ENCODE measurements at regions not wholly inside any gene's neighbourhood (a gene's known extent, or its start where the extent isn't known, plus 50 kb on each side); places are given as distances from the start of the nearest gene placed in this dataset.
"Not testable (repeated sequence)": the region's sequence is repeated elsewhere in the genome, so short reads cannot be mapped to it uniquely, and the experiment has no call there.

- no peak for DNase-seq (ENCODE audit: low read depth in 2 of 2)
These were observed 154.4 kb downstream of the CDRT15L2 start for GRCh38 chr17:20733923-20734322.

GRCh38 chr17:20735796-20736195 is 156.3 kb downstream of the CDRT15L2 start:
- no peak for DNase-seq (ENCODE audit: low read depth in 2 of 2)

- not testable (repeated sequence) for DNase-seq (ENCODE audit: low read depth in 2 of 2)
These were observed 158.1 kb downstream of the CDRT15L2 start for GRCh38 chr17:20737636-20738035.

- no peak for DNase-seq (ENCODE audit: low read depth in 2 of 2)
These were observed 191.6 kb downstream of the CDRT15L2 start for GRCh38 chr17:20771104-20771503.

DNA sequence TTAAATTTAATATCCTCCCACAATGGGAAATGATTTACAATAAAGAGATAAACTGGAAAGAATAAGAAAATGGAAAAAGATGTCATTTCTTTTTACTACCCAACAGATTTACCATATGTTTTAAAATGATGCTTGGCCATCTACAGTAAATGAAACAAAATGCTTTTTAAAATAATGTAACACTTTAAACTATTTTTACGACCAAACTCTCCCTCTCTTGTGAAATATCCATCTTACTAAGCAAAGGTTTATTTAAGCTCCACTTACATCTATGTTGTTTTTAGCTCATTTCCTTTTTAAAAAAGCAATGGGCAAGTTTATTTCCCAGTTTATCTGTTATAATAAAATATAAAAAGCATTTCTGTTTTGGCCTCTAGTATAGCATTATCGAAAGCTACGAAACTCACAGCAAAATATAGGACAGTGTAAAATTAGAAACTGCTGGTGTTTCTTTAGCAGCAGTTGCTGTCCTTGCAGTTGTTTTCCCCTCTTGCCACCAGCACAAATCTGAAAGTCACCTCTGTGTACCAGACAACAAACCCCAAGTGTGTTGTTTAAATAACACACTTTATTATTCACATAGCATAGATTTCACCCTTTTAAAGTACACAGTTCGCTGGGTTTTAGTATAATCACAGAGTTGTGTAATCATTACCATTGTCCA is 195.1 kb downstream of the CDRT15L2 start:
- no peak for DNase-seq (ENCODE audit: low read depth in 2 of 2)

DNA sequence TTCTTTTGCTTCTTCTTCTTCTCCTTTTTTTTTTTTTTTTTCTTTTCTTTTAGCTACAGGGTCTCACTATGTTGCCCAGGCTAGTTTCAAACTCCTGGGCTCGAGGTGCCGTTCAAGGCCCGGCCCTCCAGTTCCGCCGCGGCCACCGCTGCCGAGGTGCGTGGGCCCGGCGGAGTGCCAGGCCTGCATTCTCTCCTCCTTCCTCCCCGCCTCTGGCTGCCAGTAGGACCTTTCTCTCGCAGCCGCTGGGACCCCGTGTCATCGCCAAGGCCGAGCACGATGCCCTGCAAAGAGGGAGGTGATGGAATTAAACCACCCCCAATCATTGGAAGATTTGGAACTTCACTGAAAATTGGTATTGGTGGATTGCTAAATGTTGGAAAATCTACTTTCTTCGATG is 195.8 kb downstream of the CDRT15L2 start:
- no peak for DNase-seq (ENCODE audit: low read depth in 2 of 2)

- no peak for DNase-seq (ENCODE audit: low read depth in 2 of 2)
These were observed 200.0 kb downstream of the CDRT15L2 start for GRCh38 chr17:20779521-20779920.

DNA sequence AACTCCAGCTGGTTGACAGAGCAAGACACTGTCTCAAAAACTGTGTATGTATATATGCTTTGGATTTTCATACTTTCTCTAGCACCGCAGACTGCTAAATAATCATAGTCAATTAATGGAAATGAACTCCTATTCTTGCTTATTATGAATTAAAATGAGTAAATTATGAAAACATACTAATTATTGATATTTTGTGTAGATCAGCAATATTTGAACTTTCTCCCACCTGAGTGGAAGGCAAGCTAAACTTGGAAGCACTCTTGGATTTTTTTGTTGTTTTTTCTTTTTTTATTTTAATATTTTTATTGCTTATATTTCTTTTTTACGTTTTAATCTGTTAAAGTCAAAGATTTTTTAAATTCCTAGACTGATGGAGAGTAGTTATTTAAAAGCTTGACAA is 201.7 kb downstream of the CDRT15L2 start:
- no peak for DNase-seq (ENCODE audit: low read depth in 2 of 2)

DNA sequence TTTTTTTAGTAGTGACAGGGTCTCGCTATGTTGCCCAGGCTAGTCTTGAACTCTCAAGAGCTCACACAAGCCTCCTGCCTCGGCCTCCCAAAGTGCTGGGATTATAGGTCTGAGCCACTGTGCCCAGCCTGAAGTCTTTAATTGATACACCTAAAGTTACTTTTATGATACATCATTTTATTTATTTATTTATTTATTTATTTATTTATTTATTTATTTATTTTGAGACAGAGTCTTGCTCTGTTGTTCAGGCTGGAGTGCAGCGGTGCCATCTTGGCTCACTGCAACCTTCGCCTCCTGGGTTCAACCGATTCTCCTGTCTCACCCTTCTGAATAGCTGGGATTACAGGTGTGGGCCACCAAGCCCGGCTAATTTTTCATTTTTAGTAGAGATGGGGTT is 202.3 kb downstream of the CDRT15L2 start:
- not testable (repeated sequence) for DNase-seq (ENCODE audit: low read depth in 2 of 2)

DNA sequence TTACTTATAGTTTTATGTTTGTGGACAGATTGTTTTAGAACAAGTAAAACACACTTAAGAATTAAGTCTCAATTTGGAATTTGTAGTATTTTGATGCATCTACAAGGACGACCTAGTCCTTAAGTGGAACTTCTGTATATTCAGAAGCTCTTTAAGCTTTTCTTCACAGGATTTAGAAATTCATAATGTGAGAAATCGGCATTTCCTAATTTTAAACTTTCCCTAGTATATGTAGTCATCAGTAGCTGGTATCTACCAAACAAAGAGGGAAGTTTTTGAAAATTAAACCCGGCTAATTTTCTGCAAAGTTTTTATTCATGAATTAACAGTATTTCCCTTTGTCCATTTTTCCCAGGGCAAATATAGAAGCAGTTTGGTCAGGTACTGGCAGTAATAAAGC is 203.6 kb downstream of the CDRT15L2 start:
- DNase-seq (ENCODE audit: low read depth in 2 of 2), result no peak

DNA sequence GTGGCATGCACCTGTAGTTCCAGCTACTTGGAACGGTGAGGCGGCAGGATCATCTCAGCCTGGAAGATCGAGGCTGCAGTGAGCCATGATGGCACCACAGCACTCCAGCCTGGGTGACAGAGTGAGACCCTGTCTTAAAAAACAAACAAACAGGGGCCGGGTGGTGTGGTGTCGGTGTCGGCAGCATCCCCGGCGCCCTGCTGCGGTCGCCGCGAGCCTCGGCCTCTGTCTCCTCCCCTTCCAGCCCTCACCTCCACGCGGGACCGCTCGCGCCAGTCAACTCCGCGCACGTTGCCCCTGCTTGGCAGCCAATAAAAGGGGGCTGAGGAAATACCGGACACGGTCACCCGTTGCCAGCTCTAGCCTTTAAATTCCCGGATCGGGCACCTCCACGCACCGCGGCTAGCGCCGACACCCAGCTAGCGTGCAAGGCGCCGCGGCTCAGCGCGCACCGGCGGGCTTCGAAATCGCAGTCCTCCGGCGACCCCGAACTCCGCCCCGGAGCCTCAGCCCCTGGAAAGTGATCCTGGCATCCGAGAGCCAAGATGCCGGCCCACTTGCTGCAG is 204.7 kb downstream of the CDRT15L2 start:
- DNase-seq (ENCODE audit: low read depth in 2 of 2), result no peak

- DNase-seq (ENCODE audit: low read depth in 2 of 2), result no peak
These were observed 207.8 kb downstream of the CDRT15L2 start for GRCh38 chr17:20787281-20787680.

- DNase-seq (ENCODE audit: low read depth in 2 of 2), result no peak
These were observed 212.1 kb downstream of the CDRT15L2 start for GRCh38 chr17:20791626-20792025.

DNA sequence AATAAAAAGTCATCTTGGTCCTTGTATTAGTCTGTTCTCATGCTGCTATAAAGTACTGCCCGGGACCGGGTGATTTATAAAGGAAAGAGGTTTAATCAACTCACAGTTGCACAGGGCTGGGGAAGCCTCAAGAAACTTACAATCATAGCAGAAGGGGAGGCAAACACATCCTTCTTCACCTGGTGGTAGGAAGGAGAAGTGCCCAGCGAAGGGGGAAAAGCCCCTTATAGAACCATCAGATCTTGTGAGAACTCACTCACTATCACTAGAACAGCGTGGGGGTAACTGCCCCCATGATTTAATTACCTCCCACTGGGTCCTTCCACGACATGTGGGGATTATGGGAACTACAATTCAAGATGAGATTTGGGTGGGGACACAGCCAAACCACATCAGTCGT is 215.0 kb downstream of the CDRT15L2 start:
- not testable (repeated sequence) for DNase-seq (ENCODE audit: low read depth in 2 of 2)

DNA sequence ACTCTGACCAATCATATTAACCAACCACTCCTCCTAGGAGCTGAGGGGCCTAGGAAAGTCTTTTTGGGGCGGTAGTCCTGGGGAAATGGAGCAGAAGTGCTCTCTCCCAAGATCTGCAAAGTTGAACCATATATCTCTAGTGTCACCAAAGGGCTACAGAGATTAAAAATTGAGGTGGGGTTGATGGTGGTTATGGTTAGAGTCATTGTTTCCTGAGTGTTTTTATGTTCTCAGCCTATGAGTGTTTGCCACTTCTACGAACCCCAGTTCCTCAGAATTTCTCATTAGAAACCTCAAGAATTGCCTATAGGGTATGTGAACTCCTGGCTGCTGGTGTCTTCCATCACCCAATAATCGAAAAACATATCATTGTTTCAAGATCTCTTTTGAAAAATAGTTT is 217.8 kb downstream of the CDRT15L2 start:
- DNase-seq (ENCODE audit: low read depth in 2 of 2), result no peak

DNA sequence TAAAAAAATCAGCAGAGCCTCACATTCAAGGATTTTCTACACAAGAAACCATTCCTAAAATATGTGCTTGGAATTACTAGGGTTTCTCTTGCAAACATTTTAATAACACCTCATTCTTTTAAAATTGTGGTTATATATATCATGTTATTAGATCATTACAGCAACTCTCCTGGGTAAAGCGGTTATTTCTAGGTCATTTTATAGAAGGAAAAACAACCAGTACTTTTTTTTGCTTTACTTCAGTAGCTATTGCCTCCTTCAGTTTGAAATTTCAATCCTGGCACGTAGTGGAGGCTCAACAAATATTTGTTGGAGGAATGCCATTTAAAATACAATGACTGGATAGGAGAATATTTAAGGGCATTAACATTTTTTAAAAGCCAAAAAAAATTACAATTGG is 220.6 kb downstream of the CDRT15L2 start:
- no peak for DNase-seq (ENCODE audit: low read depth in 2 of 2)

- DNase-seq (ENCODE audit: low read depth in 2 of 2), result no peak
These were observed 226.2 kb downstream of the CDRT15L2 start for GRCh38 chr17:20805751-20806150.

DNA sequence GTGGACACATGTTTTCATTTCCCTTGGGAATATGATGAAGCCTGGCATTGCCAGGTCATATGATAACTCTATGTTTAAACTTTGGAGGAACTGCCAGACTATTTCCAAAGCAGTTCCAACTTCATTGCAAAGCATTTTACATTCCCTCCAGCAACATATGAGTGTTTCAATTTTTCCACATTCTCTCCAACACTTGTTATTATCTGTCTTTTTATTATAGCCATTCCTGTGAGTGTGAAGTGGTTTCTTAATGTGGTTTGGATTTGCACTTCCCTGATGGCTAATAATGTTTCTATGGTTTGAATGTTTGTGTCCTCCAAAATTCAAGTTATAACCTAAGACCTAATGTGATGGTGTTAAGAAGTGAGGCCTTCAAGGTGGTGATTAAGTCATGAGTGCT is 228.0 kb downstream of the CDRT15L2 start:
- not testable (repeated sequence) for DNase-seq (ENCODE audit: low read depth in 2 of 2)

DNA sequence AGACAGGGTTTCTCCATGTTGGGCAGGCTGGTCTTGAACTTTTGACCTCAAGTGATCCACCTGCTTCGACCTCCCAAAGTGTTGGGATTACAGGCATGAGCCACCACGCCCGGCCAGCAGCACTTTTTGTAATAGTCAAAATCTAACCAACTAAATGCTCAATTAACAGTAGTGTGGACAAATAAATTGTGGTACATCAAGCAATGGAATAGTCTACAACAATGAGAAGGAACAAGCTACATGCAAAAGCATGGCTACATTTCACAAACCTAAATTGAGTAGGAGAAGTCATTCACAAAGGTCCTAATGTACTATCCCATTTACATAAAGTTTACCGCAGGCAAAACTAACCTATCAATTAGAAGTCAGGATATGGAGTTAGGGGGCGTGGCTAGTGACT is 227.4 kb downstream of the USP22 start:
- DNase-seq (ENCODE audit: low read depth in 2 of 2), result not testable (repeated sequence)

- DNase-seq (ENCODE audit: low read depth in 2 of 2), result no peak
These were observed 218.9 kb downstream of the USP22 start for GRCh38 chr17:20823905-20824304.

GRCh38 chr17:20825539-20825938 is 217.3 kb downstream of the USP22 start:
- no peak for DNase-seq (ENCODE audit: low read depth in 2 of 2)

- not testable (repeated sequence) for DNase-seq (ENCODE audit: low read depth in 2 of 2)
These were observed 202.4 kb downstream of the USP22 start for GRCh38 chr17:20840453-20840852.

GRCh38 chr17:20840987-20841865 is 201.6 kb downstream of the USP22 start:
- DNase-seq (ENCODE audit: low read depth in 2 of 2), result not testable (repeated sequence)

All from stimulated activated CD4-positive, alpha-beta T cell treated with anti-CD3 and anti-CD28 coated beads, Interleukin-1b, Interleukin-23, amount 100 ng/mL, for 1 hour (primary cell).